ENCODE measurements at regions not wholly inside any gene's neighbourhood (a gene's known extent, or its start where the extent isn't known, plus 50 kb on each side); places are given as distances from the start of the nearest gene placed in this dataset.
"Not testable (repeated sequence)": the region's sequence is repeated elsewhere in the genome, so short reads cannot be mapped to it uniquely, and the experiment has no call there.

DNA sequence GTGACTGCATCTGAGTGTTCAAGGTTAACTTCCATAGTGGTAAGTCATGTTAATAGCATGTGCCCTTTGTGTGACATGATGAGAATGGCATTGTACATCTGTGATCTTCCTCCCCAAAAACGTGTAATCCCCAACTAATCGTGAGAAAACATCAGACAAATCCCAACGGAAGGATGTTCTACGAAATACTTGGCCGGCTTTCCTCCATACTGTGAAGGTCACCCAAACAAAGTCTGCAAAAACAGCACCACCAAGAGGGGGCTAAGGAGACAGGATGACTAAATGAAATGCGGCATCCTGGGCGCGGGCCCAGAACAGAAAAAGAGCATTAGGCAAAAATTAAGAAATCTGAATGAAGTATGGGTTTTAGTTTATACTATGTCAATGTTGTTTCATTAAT lies 81.8 kb downstream of the MED10 start:
- H3K27me3 ChIP-seq = no peaks in the 10 kb centered on the region
- TF ChIP-seq, protein P1, sequence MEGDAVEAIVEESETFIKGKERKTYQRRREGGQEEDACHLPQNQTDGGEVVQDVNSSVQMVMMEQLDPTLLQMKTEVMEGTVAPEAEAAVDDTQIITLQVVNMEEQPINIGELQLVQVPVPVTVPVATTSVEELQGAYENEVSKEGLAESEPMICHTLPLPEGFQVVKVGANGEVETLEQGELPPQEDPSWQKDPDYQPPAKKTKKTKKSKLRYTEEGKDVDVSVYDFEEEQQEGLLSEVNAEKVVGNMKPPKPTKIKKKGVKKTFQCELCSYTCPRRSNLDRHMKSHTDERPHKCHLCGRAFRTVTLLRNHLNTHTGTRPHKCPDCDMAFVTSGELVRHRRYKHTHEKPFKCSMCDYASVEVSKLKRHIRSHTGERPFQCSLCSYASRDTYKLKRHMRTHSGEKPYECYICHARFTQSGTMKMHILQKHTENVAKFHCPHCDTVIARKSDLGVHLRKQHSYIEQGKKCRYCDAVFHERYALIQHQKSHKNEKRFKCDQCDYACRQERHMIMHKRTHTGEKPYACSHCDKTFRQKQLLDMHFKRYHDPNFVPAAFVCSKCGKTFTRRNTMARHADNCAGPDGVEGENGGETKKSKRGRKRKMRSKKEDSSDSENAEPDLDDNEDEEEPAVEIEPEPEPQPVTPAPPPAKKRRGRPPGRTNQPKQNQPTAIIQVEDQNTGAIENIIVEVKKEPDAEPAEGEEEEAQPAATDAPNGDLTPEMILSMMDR (IDR thresholded peaks at IDR 0.05) = no peak
- ATAC-seq (no peak), DNase-seq (no peak)
- H3K27ac ChIP-seq = no peak overlapping the region
- no peaks in the 10 kb centered on the region for H3K9me3 ChIP-seq
- no peak overlapping the region for H3K4me3 ChIP-seq
- intact Hi-C loops (cut with DNase I) = no loop called here
- H3K36me3 ChIP-seq = no peaks in the 10 kb centered on the region
- H3K4me1 ChIP-seq = no peaks in the 10 kb centered on the region

DNA sequence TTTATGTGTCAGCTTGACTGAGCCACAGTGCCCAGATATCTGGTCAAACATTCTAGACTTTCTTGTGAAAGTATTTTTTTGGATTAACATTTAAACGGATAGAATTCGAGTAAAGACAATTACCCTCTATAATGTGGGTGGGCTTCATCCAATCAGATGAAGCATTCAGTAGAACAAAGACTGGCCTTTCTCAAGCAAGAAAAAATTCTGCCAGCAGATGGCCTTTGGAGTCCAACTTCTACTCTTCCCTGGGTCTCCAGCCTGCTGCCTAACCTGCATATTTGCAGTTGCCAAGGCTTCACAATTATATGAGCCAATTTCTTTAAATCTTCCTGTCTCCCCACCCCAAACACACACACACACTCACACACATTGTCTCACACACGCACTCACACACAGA lies 86.4 kb downstream of the MED10 start:
- Histone ChIP-seq H3K27me3 (no peaks in the 10 kb centered on the region), H3K36me3 (no peaks in the 10 kb centered on the region), H3K4me1 (no peaks in the 10 kb centered on the region), H3K9me3 (no peaks in the 10 kb centered on the region), H3K27ac (no peak overlapping the region), H3K4me3 (no peak overlapping the region)
- DNase-seq (no peak), ATAC-seq (no peak)
- intact Hi-C loops (cut with DNase I) = no loop called here
- TF ChIP-seq, protein P1 (IDR thresholded peaks at IDR 0.05) = no peak

DNA sequence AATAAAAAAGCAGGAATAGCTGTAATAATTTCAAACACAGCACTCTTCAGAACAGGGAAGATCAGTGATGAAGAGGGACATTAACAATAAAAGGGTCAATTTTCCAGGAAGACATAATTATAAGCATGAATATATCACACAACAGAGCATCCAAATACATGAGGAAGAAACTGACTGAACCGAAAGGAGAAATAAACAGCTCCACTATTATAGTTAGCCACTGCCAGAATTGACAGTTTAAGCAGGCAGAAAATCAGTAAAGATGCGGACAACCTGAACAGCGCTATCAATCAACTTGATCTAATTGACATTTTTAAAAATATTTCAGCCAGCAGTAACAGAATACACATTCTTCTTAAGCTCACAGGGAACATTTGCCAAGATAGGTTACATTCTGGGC lies 89.1 kb downstream of the MED10 start:
- no peaks in the 10 kb centered on the region for H3K27me3 ChIP-seq
- no peak overlapping the region for H3K4me3 ChIP-seq
- no peaks in the 10 kb centered on the region for H3K36me3 ChIP-seq
- intact Hi-C loops (cut with DNase I) = no loop called here
- DNase-seq (no peak), ATAC-seq (no peak)
- H3K9me3 ChIP-seq = no peaks in the 10 kb centered on the region
- TF ChIP-seq, protein P1 (IDR thresholded peaks at IDR 0.05) = no peak
- no peak overlapping the region for H3K27ac ChIP-seq
- H3K4me1 ChIP-seq = no peaks in the 10 kb centered on the region

DNA sequence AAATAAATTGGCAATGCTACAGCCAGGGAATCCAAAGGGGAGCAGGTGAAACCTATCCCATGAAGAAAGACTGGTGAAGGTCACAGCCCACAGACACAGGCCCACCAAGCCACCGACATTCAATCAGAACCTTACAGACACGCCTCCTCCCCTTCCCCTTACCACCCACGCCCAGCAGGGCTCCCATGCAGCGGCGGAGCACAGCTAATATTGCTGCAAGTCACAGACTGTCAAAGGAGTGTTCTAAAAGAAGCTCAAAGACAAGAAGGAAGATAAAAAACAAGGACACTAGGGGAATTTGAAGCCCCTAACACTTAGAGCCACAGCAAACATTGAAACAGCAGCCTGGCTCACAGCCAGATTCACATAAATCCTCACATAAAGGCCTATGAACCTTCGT lies 91.2 kb downstream of the MED10 start:
- ATAC-seq (no peak), DNase-seq (no peak)
- Histone ChIP-seq H3K9me3 (no peaks in the 10 kb centered on the region), H3K4me3 (no peak overlapping the region), H3K27me3 (no peaks in the 10 kb centered on the region), H3K4me1 (no peaks in the 10 kb centered on the region), H3K36me3 (no peaks in the 10 kb centered on the region), H3K27ac (no peak overlapping the region)
- TF ChIP-seq, protein P1 (IDR thresholded peaks at IDR 0.05) = no peak
- intact Hi-C loops (cut with DNase I) = no loop called here

DNA sequence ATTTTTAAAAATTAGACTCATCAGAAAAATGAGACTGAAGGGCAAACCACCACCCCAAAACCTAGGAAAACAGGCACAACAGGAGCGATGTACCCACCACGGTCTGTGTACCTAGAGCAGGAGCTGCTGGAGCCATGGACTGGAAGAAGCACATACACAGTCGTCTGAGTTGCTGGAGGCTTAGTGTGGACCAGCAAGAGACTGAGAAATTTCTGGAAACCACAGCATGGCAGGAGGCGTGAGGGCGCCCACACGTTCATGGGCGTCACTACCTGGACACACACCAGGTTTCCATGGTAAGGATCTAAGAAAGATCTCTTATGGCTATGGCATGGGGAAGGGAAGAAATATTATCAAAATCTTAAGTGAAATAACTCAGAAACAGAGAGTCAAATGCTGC lies 91.9 kb downstream of the MED10 start:
- intact Hi-C loops (cut with DNase I) = no loop called here
- Histone ChIP-seq H3K9me3 (no peaks in the 10 kb centered on the region), H3K27me3 (no peaks in the 10 kb centered on the region), H3K4me1 (no peaks in the 10 kb centered on the region), H3K4me3 (no peak overlapping the region), H3K27ac (no peak overlapping the region), H3K36me3 (no peaks in the 10 kb centered on the region)
- TF ChIP-seq, protein P1 (IDR thresholded peaks at IDR 0.05) = no peak
- no peak for ATAC-seq
- no peak for DNase-seq

DNA sequence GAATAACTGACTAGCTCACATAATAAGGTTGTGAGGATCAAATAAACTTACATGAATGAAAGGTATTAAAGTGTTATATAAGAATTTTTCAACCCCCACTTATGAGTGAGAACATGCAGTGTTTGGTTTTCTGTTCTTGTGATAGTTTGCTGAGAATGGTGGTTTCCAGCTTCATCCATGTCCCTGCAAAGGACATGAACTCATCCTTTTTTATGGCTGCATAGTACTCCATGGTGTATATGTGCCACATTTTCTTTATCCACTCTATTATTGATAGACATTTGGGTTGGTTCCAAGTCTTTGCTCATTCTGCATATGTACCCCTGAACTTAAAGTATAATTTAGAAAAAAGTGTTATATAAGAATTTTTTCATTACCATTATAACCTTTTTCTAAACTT lies 93.9 kb downstream of the MED10 start:
- H3K27ac ChIP-seq; DNase-seq; H3K36me3 ChIP-seq; ATAC-seq; intact Hi-C loops (cut with DNase I); H3K27me3 ChIP-seq; H3K4me1 ChIP-seq; H3K9me3 ChIP-seq; H3K4me3 ChIP-seq: not testable (repeated sequence)
